ENCODE measurements at regions not wholly inside any gene's neighbourhood (a gene's known extent, or its start where the extent isn't known, plus 50 kb on each side); places are given as distances from the start of the nearest gene placed in this dataset.

GRCh38 chr1:11421443-11421842 is 57.5 kb upstream of the DISP3 start:
- TF ChIP-seq, protein P1, sequence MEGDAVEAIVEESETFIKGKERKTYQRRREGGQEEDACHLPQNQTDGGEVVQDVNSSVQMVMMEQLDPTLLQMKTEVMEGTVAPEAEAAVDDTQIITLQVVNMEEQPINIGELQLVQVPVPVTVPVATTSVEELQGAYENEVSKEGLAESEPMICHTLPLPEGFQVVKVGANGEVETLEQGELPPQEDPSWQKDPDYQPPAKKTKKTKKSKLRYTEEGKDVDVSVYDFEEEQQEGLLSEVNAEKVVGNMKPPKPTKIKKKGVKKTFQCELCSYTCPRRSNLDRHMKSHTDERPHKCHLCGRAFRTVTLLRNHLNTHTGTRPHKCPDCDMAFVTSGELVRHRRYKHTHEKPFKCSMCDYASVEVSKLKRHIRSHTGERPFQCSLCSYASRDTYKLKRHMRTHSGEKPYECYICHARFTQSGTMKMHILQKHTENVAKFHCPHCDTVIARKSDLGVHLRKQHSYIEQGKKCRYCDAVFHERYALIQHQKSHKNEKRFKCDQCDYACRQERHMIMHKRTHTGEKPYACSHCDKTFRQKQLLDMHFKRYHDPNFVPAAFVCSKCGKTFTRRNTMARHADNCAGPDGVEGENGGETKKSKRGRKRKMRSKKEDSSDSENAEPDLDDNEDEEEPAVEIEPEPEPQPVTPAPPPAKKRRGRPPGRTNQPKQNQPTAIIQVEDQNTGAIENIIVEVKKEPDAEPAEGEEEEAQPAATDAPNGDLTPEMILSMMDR (conservative IDR thresholded peaks at IDR 0.05), result no peak
- TF ChIP-seq EZH2 (IDR thresholded peaks at IDR 0.05; ENCODE audit: low read depth), result no peak

Data from PC-9 (cell line).